NCI-H748 (cell line): ENCODE measurements at regions not wholly inside any gene's neighbourhood (a gene's known extent, or its start where the extent isn't known, plus 50 kb on each side); places are given as distances from the start of the nearest gene placed in this dataset.

ENCODE experiments used
- DNase-seq: peaks from one replicate; lab custom pipeline; 2025; ENCODE audit not compliant: unreplicated experiment; lab: John Stamatoyannopoulos, UW

DNA sequence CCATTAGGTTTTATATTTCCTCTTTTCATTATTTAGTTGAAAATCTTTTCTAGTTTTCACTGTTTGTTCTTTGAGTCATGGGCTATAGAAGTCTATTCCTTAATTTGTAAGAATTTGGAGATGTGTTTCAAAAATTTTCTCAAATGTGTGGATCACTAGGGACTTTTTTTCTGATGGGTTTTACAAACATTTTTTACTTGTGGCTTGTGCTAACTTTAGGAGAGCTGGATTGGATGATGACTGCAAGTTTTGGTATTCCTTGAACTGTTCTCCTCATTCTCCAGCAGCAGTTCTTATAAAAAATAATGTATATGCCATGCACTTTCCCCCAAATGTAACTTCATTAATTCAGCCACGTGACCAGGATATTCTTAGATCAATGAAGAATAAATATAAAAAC lies 94.7 kb upstream of the CWC22 start:
- no peak for DNase-seq

DNA sequence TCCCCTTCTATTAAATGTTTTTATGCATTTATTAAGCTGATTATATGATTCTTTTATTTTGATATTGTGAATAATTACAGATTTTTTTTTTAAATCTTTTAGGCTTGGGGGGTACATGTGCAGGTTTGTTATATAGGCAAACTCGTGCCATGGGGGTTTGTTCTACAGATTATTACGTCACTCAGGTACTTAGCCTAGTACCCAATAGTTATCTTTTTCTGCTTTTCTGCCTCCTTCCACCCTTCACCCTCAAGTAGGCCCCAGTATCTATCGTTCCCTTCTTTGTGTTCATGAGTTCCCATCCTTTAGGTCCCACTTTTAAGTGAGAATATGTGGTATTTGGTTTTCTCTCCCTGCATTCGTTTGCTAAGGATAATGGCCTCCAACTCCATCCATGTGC lies 92.2 kb upstream of the CWC22 start:
- DNase-seq, result no peak

DNA sequence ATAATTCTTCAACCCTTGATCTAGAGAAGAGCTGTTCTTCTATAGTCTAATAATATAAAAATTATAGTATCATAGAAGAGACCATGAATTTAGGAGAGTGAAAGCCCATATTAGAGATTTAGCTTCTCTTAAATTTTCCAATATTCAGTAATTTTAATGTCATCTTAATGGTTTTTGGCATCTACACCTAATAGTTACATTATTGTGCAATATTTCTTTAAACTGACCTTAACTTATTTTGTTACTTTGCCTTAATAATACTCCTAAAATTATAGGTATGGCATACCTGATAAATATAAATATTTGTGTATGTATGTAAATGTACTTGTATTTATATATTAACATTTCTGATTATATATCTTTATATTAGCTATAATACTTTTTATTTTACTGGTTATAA lies 78.0 kb upstream of the CWC22 start:
- no peak for DNase-seq

- peak; percentile 53 for DNase-seq
Observed at GRCh38 chr2:180077295-180077906, 70.3 kb upstream of the CWC22 start.

DNA sequence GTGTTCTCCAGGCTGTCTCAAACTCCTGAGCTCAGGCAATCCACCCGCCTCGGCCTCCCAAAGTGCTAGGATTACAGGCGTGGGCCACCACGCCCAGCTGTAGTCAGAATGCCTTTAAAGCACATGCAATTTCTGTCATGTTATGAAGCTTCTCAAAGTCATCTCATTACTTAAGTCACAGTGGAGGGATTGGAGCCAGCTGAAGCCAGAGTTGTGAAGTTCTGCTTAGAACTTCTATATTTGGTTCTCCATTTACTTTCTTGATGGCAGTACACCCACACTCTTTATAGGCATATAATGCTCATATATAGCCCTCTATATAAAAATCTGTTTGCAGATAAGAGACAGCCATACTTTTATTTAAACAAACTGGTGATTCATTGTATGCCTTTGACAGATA lies 68.8 kb upstream of the CWC22 start:
- DNase-seq, result no peak

GRCh38 chr2:180071797-180072196 lies 64.7 kb upstream of the CWC22 start:
- no peak for DNase-seq

- no peak for DNase-seq
Observed at GRCh38 chr2:180063494-180064092, 56.5 kb upstream of the CWC22 start.

DNA sequence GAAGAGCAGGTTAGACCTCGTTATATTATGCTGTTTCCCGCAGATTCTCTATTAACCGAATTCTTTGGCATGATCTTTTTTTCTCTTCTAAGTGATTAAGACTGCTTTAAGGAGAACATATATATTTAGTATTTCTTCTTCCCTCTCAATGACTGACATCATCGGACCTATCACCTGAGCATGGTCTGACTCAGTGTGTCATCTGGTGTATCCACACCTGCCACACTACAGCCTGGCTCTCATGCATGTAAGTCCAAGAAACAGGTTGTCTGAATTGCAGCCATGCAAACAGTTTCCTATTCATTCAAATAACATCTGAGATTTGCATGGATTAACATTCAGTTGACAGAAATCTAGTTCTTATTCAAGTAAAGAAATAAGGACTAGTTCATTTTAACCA lies 55.1 kb upstream of the CWC22 start:
- no peak for DNase-seq

- DNase-seq, result no peak
Observed at GRCh38 chr2:180061546-180061945, 54.4 kb upstream of the CWC22 start.

GRCh38 chr2:180061085-180061484 lies 54.0 kb upstream of the CWC22 start:
- DNase-seq, result no peak

DNA sequence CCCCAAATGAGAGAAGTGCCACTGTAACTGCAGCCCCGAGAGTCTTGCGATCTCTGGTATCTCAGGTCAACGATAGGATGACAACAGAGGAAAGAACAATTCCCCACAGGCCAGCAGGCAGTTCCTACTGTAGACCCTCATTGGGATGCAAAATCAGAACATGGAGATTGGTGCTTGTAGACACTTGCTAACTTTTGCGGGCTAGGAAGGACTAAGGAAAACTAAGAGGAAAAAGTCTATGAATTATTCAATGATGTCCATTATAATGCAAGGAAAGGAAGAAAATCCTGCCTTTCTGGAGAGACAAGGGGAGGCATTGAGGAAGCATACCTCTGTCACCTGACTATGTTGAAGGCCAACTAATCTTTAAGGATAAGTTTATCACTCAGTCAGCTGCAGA lies 51.9 kb upstream of the CWC22 start:
- no peak for DNase-seq

DNA sequence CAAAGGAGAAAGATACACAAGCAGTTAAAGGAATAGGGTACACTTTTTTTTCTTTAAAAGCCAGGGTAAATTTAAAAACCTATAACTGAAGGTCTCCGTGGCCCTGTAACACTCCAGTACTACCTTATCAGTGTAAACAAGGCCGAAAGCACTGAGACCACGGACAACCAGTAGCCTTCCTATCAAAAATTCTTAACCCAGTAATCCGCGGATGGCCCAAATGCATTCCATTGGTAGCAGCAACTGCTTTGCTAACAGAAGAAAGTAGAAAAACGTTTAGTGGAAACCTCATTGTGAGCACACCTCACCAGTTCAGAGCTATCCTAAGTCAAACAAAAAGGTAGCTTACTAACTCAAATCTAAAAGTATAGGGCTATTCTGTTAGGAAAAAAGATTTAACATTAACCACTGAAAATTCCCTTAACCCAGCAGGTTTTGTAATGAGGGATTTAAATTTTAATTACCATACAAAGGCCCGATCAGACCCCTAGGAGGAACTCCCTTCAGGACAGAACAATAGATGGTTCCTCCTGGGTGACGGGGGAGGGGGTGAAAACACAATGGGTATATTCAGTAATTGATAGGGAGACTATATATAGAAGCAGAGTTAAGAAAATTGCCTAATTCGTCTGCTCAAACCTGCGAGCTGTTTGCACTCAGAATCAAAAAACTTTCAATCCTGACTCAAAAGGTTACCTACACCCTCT lies 50.8 kb upstream of the CWC22 start:
- DNase-seq, result no peak
